GM12892 (cell line): ENCODE measurements at regions not wholly inside any gene's neighbourhood (a gene's known extent, or its start where the extent isn't known, plus 50 kb on each side); places are given as distances from the start of the nearest gene placed in this dataset.
A peak's percentile ranks its signal among the peaks of the same experiment; 100 is the strongest.
"Not testable (repeated sequence)": the region's sequence is repeated elsewhere in the genome, so short reads cannot be mapped to it uniquely, and the experiment has no call there.

Experiments used
- DNase-seq: peaks from one replicate; pipeline ENCODE4 v3.0.0; 2011; ENCODE audit not compliant: insufficient read length
- FAIRE-seq: peaks from 2 replicates; lab custom pipeline; 2011; peaks lifted over from hg19 to GRCh38; lab: Jason Lieb, UNC
- POLR2A ChIP-seq: IDR thresholded peaks from 2 replicates; pipeline ENCODE4 v1.6.1; 2011; ENCODE audit warnings: low read depth, low read length, control low read depth
- POLR2AphosphoS5 ChIP-seq: IDR thresholded peaks from 2 replicates; pipeline ENCODE4 v1.6.1; 2011; ENCODE audit warnings: low read depth, low read length, control low read depth
- TAF1 ChIP-seq: IDR thresholded peaks from 2 replicates; pipeline ENCODE4 v1.6.1; 2011; ENCODE audit warnings: low read depth, mild to moderate bottlenecking, control low read depth, low read length, borderline replicate concordance

DNA sequence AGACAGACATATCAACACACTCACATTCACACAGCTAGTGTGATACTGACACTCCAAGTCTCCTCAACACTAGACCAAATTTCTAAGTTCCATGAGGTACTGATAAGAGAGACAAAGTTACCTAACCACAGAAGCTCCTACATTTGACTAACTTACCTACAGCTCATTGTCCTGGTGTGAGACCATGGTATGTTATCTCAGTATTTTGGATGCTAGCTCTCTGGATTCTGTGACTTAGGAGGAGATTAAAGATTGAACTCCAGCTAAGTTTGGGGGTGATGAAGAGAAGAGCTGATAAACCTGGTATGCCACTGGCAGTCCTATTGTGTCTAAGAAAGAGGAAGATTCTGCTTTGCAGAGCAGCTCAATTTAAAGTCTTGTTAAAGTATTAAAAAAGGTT lies 144.0 kb upstream of the MYRIP start:
- TF ChIP-seq POLR2AphosphoS5 (no peak), TAF1 (no peak), POLR2A (no peak)
- FAIRE-seq (no peak), DNase-seq (no peak)

DNA sequence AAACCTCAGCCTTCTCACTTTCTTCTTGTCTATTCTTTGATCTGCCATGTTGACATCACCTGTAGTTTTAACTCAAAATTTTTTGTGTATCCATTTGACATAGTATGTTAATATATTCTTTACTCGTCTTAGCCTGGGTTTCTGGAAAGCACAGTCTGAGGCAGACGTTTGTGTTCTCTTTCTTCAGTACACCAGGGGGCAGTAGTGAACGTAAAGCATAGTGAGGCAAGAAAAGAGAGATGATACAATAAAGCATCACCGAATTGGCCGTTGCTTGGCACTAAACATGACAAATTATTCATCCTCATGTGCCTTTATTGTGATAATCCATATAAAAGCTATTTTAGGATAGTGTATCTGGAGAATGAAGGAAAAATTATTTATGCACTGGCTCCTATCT lies 141.0 kb upstream of the MYRIP start:
- peak; percentile 81 for FAIRE-seq
- TF ChIP-seq POLR2AphosphoS5 (no peak), TAF1 (no peak), POLR2A (no peak)
- no peak for DNase-seq

DNA sequence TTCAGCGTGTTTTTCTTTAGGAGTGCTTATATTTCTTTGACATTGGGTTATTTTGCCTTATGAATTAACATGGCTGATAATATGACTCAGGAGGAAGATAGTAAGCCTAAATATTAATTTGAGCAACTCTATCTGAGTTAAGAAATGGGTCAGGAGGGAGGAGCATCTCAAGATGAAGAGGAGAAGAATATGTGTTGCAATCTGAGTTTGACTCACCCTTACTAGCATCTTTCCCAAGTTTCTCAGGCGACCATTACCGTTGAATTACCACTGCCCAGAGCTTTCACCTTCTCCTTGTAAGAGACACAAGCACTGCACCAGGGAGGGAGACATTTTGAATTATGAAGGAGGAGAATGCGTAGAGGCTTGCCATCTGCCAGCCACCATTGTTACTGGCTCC lies 138.3 kb upstream of the MYRIP start:
- no peak for FAIRE-seq
- no peak for TF ChIP-seq POLR2AphosphoS5
- no peak for TF ChIP-seq TAF1
- TF ChIP-seq POLR2A, result no peak
- DNase-seq, result no peak

DNA sequence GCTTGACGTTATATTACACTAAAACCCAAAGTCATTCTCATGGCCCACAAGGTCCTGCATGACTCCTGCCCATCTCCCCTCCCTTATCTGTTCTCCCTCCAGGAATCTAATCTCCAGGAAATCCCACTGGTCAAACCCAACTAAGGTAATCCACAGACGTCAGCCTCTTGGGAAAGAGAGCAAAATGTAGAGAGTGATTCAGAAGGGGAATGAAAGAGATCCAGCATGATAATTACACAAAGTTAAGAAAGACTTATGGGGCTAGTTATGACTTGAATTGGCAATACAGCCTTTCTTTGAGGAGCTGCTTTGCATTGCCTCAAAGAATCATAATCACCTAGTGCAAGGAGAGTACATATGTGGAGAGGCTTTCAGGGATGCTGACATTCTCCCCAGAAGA lies 137.8 kb upstream of the MYRIP start:
- TF ChIP-seq TAF1, result no peak
- TF ChIP-seq POLR2AphosphoS5, result no peak
- no peak for TF ChIP-seq POLR2A
- DNase-seq (no peak), FAIRE-seq (no peak)

DNA sequence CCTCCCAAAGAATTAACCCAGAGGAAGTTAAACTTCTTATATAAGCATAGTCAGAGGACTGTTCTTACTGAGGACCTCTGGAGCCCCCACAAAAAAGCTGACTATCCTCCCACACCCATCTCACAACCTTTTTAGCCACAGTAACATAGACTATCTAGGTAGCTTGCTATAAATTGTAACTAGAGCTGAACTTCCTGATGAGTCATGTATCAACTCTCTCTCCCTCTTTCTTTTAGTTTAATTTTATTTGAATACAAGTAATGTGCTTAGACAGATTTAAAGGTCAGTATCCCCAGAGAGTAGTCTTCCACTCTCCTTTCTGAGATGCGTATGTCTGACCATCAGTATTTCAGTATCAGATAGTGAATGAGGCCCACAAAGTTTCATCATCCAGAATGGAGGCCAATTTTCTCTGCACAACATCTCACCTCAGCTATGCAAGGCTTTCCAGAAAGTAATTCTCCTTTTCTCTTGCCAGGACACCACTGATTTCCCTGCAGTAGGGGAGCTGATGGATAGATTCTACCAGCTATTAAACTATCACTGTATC lies 104.0 kb upstream of the MYRIP start:
- DNase-seq, result no peak
- no peak for FAIRE-seq
- no peak for TF ChIP-seq TAF1
- TF ChIP-seq POLR2A, result no peak
- no peak for TF ChIP-seq POLR2AphosphoS5

DNA sequence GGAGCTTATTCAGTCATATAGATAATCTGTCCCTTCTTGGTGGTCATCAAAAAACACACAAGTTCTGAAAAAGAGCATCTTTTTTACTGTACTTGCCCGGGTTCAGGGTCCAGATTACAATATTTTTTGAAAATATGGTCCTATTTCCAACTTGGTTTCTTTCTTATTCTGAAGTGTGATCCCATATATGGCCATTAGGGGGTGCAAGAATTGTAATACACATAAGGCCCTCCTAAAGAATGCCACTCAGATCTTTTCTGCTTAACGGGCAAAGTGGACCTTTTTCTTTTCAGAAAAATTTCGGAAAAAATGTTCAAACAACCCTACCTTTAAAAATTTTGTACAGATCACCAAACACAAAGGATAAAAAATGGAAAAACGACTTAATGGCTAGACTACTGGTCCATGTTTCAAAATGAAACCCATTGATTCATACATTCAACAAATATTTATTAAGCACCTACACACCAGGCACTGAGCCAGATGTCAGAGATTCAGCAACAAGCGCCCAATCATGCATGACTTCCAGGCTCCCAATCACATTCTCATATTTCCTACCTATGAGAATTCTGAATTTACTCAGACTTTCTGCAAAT lies 102.0 kb upstream of the MYRIP start:
- FAIRE-seq (no peak), DNase-seq (no peak)
- TF ChIP-seq TAF1 (no peak), POLR2A (no peak), POLR2AphosphoS5 (no peak)

DNA sequence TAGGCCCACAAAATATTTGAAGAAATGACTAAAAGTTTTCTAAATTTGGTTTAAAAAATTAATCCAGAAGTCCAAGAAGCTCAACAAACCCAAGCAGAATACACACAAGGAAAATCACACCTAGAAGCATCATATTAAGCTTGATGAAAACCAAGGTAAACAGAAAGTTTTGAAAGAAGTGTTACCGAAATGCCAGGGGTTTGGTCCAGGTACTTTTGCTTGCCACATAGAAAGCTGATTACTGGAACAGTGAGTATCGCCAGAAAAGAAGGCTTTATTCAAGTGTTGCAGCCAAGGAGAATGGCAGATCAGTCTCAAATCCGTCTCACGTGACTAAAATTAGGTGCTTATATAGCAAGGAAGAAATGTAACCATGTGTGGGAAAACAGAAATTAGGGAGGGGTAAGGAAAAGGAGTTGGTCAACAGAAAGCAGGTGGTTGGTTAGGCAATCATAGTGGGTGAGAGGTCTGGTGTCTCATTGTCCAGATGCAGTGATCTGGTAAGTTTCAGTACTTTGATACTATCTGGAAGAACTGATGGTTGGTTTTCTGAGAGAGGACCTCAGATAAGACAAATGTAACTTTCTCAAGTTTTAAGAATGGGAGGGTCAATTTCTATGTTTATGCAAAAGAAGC lies 96.9 kb upstream of the MYRIP start:
- DNase-seq, result no peak
- TF ChIP-seq POLR2AphosphoS5 (no peak), POLR2A (no peak), TAF1 (no peak)
- FAIRE-seq, result no peak

DNA sequence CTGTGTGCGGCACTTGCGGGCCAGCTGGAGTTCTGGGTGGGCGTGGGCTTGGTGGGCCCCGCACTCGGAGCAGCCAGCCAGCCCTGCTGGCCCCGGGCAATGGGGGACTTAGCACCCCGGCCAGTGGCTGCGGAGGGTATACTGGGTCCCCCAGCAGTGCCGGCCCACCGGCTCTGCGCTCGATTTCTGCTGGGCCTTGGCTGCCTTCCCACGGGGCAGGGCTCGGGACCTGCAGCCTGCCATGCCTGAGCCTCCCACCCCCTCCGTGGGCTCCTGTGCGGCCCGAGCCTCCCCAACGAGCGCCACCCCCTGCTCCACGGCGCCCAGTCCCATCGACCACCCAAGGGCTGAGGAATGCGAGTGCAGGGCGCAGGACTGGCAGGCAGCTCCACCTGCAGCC lies 96.1 kb upstream of the MYRIP start:
- not testable (repeated sequence) for FAIRE-seq, DNase-seq

DNA sequence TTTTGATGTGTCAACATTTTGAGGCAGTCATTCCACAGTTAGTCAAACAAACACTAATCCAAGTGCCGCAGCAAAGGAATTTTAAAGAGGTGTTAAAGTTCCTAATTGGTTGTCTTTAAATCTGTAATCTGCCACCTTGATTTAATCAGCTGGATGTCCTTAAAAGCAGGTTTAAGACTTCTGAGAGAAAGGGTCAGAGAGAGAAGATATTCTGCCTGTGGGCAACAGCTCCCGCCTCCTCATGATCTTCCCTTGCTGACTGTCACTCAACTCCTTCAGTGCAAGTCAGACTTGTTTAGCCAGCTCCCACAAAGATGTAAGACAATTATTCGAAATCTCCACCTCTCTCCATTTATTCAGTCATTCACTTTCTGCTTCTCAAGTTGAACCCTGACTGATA lies 92.6 kb upstream of the MYRIP start:
- FAIRE-seq (no peak), DNase-seq (no peak)
- TF ChIP-seq TAF1, result no peak

DNA sequence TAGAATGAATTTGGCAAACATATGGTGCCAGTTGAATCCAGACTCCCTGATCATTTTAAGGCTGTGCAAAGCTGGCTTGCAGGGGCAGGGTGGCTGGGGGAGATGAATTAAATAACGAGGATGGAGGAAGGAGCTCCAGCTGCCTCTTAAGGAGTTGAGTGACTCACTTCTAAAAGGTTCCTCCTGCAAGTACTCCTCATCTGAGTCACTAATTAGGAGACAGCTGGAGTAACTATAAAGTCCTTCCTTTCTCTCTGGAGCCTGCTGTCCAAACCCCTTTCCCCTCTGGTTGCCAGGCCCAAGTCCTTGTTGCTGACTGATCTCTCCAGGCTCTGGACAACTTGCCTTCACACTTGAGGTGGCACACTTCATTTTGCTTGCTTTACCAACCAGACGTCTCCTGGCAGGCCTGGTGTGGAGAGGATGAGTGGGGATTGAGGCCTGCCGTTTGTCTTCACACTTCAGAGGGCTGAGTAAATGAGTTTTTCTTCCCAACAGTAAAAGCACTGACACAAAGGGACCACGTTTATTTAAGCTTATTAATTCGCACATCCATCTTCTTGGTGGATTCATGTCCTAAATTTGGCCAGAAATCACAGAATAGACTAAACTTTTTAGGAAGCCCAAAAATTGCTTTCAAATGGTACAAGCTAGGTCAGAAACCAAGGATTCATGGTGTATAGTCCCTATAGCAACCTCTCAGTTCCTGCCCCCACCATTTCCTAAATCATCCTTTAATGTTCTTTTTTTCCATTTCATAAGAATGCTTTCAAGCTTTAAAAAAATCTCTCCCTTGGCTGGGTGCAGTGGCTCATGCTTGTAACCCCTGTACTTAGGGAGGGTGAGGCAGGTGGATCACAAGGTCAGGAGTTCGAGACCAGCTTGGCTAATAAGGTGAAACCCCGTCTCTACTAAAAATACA lies 90.5 kb upstream of the MYRIP start:
- DNase-seq, result no peak
- no peak for TF ChIP-seq POLR2A
- TF ChIP-seq TAF1, result no peak
- TF ChIP-seq POLR2AphosphoS5, result no peak
- FAIRE-seq, result no peak

DNA sequence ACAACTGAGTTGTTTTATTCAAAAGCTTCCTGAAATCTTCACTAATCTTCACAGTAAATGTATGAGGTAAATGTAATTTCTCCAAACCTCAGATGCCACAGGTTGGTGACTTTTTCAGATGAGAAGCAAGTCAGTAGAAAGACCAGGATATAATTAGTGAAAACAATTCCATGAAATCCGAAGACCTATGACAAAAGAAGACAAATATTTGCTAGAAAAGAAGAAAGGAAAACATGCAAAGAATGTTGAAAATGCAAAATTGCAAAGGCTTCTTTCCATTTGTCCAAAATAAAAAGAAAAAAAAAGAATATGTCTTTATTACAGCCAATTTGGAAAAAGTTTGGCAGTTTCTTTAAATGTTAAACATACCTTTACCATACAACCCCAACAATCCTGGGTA lies 88.3 kb upstream of the MYRIP start:
- FAIRE-seq, result no peak
- TF ChIP-seq POLR2A, result no peak
- no peak for DNase-seq

DNA sequence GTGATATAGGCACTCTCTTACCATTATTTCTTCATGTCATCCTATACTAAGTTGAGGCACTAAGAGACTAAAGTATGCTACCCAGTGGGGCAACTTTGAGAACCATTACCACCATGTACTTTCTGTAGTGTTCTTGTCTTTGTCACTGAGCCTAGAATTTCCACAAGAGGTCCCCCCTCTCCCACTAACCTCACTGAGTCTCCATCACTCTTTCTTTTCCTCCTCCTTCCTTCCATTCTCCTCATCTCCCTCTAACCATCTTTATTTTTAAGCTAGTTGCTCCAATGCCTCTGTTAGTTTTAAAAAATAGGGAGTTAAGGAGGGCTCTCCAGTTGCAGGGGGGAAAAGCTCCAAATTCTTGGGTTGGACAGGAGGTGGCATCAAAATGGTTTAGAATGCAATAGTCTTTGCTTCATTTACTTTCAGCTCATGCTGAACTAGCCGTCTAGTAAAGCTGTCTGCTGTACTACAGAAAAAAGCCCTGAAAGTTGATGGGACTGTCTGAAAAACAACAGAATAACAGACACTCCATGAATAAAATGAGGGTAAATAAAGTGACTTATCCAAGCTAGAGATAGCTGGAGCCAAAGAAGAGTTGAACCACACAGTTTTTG lies 85.1 kb upstream of the MYRIP start:
- TF ChIP-seq POLR2AphosphoS5, result no peak
- no peak for TF ChIP-seq TAF1
- TF ChIP-seq POLR2A, result no peak
- no peak for DNase-seq
- no peak for FAIRE-seq

DNA sequence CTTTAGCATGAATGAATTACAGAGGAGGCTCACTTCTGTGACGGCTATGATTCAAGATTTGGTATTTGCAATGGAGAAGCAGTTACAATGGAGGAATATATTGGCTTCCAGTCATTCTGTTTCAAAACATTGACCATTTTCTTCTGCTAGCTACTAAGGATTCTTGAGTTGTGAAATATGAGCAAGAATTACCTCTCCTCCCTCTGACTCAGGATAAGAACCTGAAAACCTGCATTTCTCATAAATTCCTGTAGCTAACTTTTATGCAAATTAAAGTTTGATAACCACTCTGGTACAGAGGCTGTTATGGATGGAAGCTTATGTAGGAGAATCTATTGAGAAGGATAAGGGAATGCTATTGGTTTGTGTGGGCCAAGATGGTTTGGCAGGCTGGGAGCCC lies 84.1 kb upstream of the MYRIP start:
- TF ChIP-seq POLR2AphosphoS5 (no peak), POLR2A (no peak), TAF1 (no peak)
- DNase-seq, result no peak
- no peak for FAIRE-seq
